IMR-90 (cell line): ENCODE measurements at regions not wholly inside any gene's neighbourhood (a gene's known extent, or its start where the extent isn't known, plus 50 kb on each side); places are given as distances from the start of the nearest gene placed in this dataset.

Source experiments
- ATAC-seq: fragments of 200-7000 bp; cut with Tn5 transposase; 2 replicates; pipeline ENCODE4 v1.9.1; 2020; ENCODE audit warnings: low read depth, mild to moderate bottlenecking, moderate library complexity
- BruUV-seq: library from RNA; stranded (reverse); fragments of 400-500 nt; replicated peaks from 2 replicates; lab custom pipeline; 2021; lab: Mats Ljungman, UMichigan
- CTCF ChIA-PET: fragments of 300-600 bp; formaldehyde crosslinking; extraction: SDS; loops from one replicate; lab custom pipeline; 2021; ENCODE audit warnings: antibody characterized with exemption; lab: Yijun Ruan, JAX
- POLR2A ChIA-PET: fragments of 300-600 bp; sonication (Branson Sonifier 250); formaldehyde crosslinking; loops from one replicate; lab custom pipeline; 2022; ENCODE audit warnings: antibody characterized with exemption; ENCODE audit not compliant: unreplicated experiment; lab: Charles Lee
- DNase-seq: peaks from one replicate; pipeline ENCODE4 v3.0.0; 2013
- H2AFZ ChIP-seq: replicated peaks from 2 replicates; pipeline ENCODE3; 2013; ENCODE audit warnings: low read length, mild to moderate bottlenecking; ENCODE audit not compliant: poor library complexity
- H2AK5ac ChIP-seq: 2 replicates; pipeline ENCODE4 v1.6.1; 2013; ENCODE audit warnings: low read depth, low read length, inconsistent platforms
- H2AK9ac ChIP-seq: replicated peaks from 2 replicates; pipeline ENCODE3; 2013; ENCODE audit warnings: mild to moderate bottlenecking, low read depth, low read length, moderate library complexity; ENCODE audit not compliant: poor library complexity
- H2BK120ac ChIP-seq: 2 replicates; pipeline ENCODE4 v1.6.1; 2013; ENCODE audit warnings: low read depth, low read length, inconsistent platforms
- H2BK15ac ChIP-seq: 3 replicates; pipeline ENCODE4 v1.6.1; 2013; ENCODE audit warnings: low read depth, low read length, inconsistent platforms
- H2BK20ac ChIP-seq: 2 replicates; pipeline ENCODE4 v1.6.1; 2013; ENCODE audit warnings: low read depth, mild to moderate bottlenecking, inconsistent platforms, low read length, moderate library complexity
- H2BK5ac ChIP-seq: 2 replicates; pipeline ENCODE4 v1.6.1; 2013; ENCODE audit warnings: mild to moderate bottlenecking, low read depth, low read length, inconsistent platforms; ENCODE audit not compliant: poor library complexity, severe bottlenecking
- H3K14ac ChIP-seq: replicated peaks from 2 replicates; pipeline ENCODE4 v1.6.1; 2013; ENCODE audit warnings: low read depth, low read length, inconsistent platforms
- H3K18ac ChIP-seq: 2 replicates; pipeline ENCODE4 v1.6.1; 2013; ENCODE audit warnings: low read depth, low read length, control low read depth
- H3K23ac ChIP-seq: 2 replicates; pipeline ENCODE4 v1.6.1; 2013; ENCODE audit warnings: low read depth, low read length, inconsistent platforms
- H3K27ac ChIP-seq: 2 replicates; pipeline ENCODE4 v1.5.1; 2013; ENCODE audit warnings: mild to moderate bottlenecking, control low read depth, low read length; ENCODE audit not compliant: insufficient read depth
- H3K27me3 ChIP-seq: 2 replicates; pipeline ENCODE4 v1.6.1; 2013; ENCODE audit warnings: low read length; ENCODE audit not compliant: control insufficient read depth, insufficient read depth
- H3K36me3 ChIP-seq: 2 replicates; pipeline ENCODE4 v1.6.1; 2013; ENCODE audit warnings: low read length, mixed read lengths; ENCODE audit not compliant: control insufficient read depth, insufficient read depth
- H3K4ac ChIP-seq: 2 replicates; pipeline ENCODE4 v1.6.1; 2013; ENCODE audit warnings: low read depth, low read length, inconsistent platforms
- H3K4me1 ChIP-seq: 2 replicates; pipeline ENCODE4 v1.6.1; 2013; ENCODE audit warnings: low read length, mixed read lengths; ENCODE audit not compliant: control insufficient read depth, insufficient read depth
- H3K4me2 ChIP-seq: 2 replicates; pipeline ENCODE4 v1.6.1; 2013; ENCODE audit warnings: low read depth, mild to moderate bottlenecking, control low read depth, low read length, moderate library complexity
- H3K4me3 ChIP-seq: 2 replicates; pipeline ENCODE4 v1.5.1; 2013; ENCODE audit warnings: low read depth, mild to moderate bottlenecking, control low read depth, low read length, moderate library complexity; ENCODE audit not compliant: insufficient read depth
- H3K56ac ChIP-seq: 2 replicates; pipeline ENCODE4 v1.6.1; 2013; ENCODE audit warnings: low read length, inconsistent platforms; ENCODE audit not compliant: insufficient read depth; ENCODE audit errors: extremely low read depth
- H3K79me1 ChIP-seq, 2 experiments: 2 replicates each; pipeline ENCODE4 v1.6.1; 2013; ENCODE audit warnings: low read length in 2 of 2, inconsistent platforms in 1 of 2, low read depth in 1 of 2
- H3K9ac ChIP-seq: 2 replicates; pipeline ENCODE4 v1.6.1; 2013; ENCODE audit warnings: low read depth, low read length, control low read depth
- H3K9me1 ChIP-seq: 2 replicates; pipeline ENCODE4 v1.6.1; 2013; ENCODE audit warnings: low read length, inconsistent platforms; ENCODE audit not compliant: insufficient read depth
- H3K9me3 ChIP-seq: 2 replicates; pipeline ENCODE4 v1.6.1; 2013; ENCODE audit warnings: low read length; ENCODE audit not compliant: control insufficient read depth, insufficient read depth
- H4K20me1 ChIP-seq: 2 replicates; pipeline ENCODE4 v1.6.1; 2013; ENCODE audit warnings: low read length, inconsistent platforms; ENCODE audit not compliant: insufficient read depth
- H4K5ac ChIP-seq: 2 replicates; pipeline ENCODE4 v1.6.1; 2013; ENCODE audit warnings: mild to moderate bottlenecking, low read depth, low read length, control low read depth
- H4K8ac ChIP-seq, 2 experiments: 2 replicates each; pipeline ENCODE4 v1.6.1; 2013; ENCODE audit warnings: low read depth in 2 of 2, low read length in 2 of 2, control low read depth in 1 of 2, inconsistent platforms in 1 of 2
- H4K91ac ChIP-seq: 2 replicates; pipeline ENCODE4 v1.6.1; 2013; ENCODE audit warnings: low read depth, low read length, inconsistent platforms; ENCODE audit not compliant: insufficient read depth
- BHLHE40 ChIP-seq: fragments of 150-350 bp; IDR thresholded peaks from 2 replicates; pipeline ENCODE4 v1.6.1; 2016; ENCODE audit warnings: mild to moderate bottlenecking, low read depth, low read length
- CEBPB ChIP-seq: IDR thresholded peaks from 2 replicates; pipeline ENCODE4 v1.6.1; 2012; ENCODE audit warnings: low read depth, low read length, improper control_type of control experiment
- CHD1 ChIP-seq: IDR thresholded peaks from 2 replicates; pipeline ENCODE4 v1.6.1; 2012; ENCODE audit warnings: low read depth, low read length, improper control_type of control experiment
- CTCF ChIP-seq: conservative IDR thresholded peaks from 2 replicates; pipeline ENCODE4 v1.5.1; 2012; ENCODE audit warnings: mild to moderate bottlenecking, low read depth, low read length, improper control_type of control experiment
- ELK1 ChIP-seq: fragments of 150-350 bp; IDR thresholded peaks from 2 replicates; pipeline ENCODE4 v1.6.1; 2016; ENCODE audit warnings: low read depth, mild to moderate bottlenecking, low read length, moderate library complexity, borderline replicate concordance
- FOS ChIP-seq: fragments of 150-350 bp; IDR thresholded peaks from 2 replicates; pipeline ENCODE4 v1.6.1; 2016; ENCODE audit warnings: low read depth, low read length
- MAFK ChIP-seq: IDR thresholded peaks from 2 replicates; pipeline ENCODE4 v1.6.1; 2012; ENCODE audit warnings: low read depth, low read length, improper control_type of control experiment
- MAZ ChIP-seq: IDR thresholded peaks from 2 replicates; pipeline ENCODE4 v1.6.1; 2012; ENCODE audit warnings: low read depth, mild to moderate bottlenecking, low read length, improper control_type of control experiment, moderate library complexity, borderline replicate concordance
- MXI1 ChIP-seq: IDR thresholded peaks from 2 replicates; pipeline ENCODE4 v1.6.1; 2012; ENCODE audit warnings: low read depth, mild to moderate bottlenecking, low read length, moderate library complexity, borderline replicate concordance
- NFE2L2 ChIP-seq: fragments of 150-350 bp; IDR thresholded peaks from 2 replicates; pipeline ENCODE4 v1.6.1; 2016; ENCODE audit warnings: low read depth, mild to moderate bottlenecking, low read length
- POLR2A ChIP-seq: IDR thresholded peaks from 2 replicates; pipeline ENCODE4 v1.6.1; 2012; ENCODE audit warnings: mild to moderate bottlenecking, low read depth, low read length
- RAD21 ChIP-seq: IDR thresholded peaks from 2 replicates; pipeline ENCODE4 v1.6.1; 2012; ENCODE audit warnings: low read length, improper control_type of control experiment
- RCOR1 ChIP-seq: IDR thresholded peaks from 2 replicates; pipeline ENCODE4 v1.6.1; 2012; ENCODE audit warnings: mild to moderate bottlenecking, low read length, improper control_type of control experiment; ENCODE audit not compliant: insufficient replicate concordance
- RFX5 ChIP-seq: IDR thresholded peaks from 2 replicates; pipeline ENCODE4 v1.8.0; 2012; ENCODE audit warnings: low read depth, mild to moderate bottlenecking, low read length, moderate library complexity
- SMC3 ChIP-seq: fragments of 150-350 bp; IDR thresholded peaks from 2 replicates; pipeline ENCODE4 v1.6.1; 2016; ENCODE audit warnings: low read depth, mild to moderate bottlenecking, antibody characterized with exemption, low read length, moderate library complexity
- USF2 ChIP-seq: fragments of 150-350 bp; IDR thresholded peaks from 2 replicates; pipeline ENCODE4 v1.6.1; 2017; ENCODE audit warnings: mild to moderate bottlenecking, antibody characterized with exemption, low read length, low read depth
- WGBS, 2 experiments: methylation state at CpG; one replicate each; pipeline versions ENCODE4 v1.1.5 to v1.1.7; 2013; ENCODE audit warnings: missing lambda C conversion rate in 2 of 2; ENCODE audit not compliant: insufficient read length in 1 of 2; ENCODE audit errors: extremely low coverage in 2 of 2; 5-methylcytosine and 5-hydroxymethylcytosine counted together
- dilution Hi-C: fragments of 300-500 bp; cut with HindIII; formaldehyde crosslinking; loops from one replicate; pipeline ENCODE4 v1.14.3; 2018; ENCODE audit warnings: low sequenced_read_pairs; ENCODE audit not compliant: unreplicated experiment
- in situ Hi-C: fragments of 300-500 bp; cut with MboI; formaldehyde crosslinking; loops from 3 replicates; pipeline ENCODE4 v1.14.3; 2019; ENCODE audit warnings: low sequenced_read_pairs, inconsistent platforms, mixed read lengths
- intact Hi-C: fragments of 100-400 bp; cut with micrococcal nuclease; formaldehyde crosslinking; loops from 2 replicates; pipeline ENCODE4 v1.10.0; 2022

GRCh38 chr16:26491101-26491670, 575.5 kb upstream of the C16orf82 start:
- Histone ChIP-seq H3K9me3 (peaks cover 8% of the 10 kb centered on the region), H2BK5ac (no peak overlapping the region), H3K4ac (no peak overlapping the region), H4K91ac (no peak overlapping the region), H3K9me1 (no peaks in the 10 kb centered on the region), H2AFZ (no peak overlapping the region), H3K9ac (no peak overlapping the region), H3K79me1 (no peaks in the 10 kb centered on the region), H3K27ac (no peak overlapping the region), H3K4me3 (no peak overlapping the region), H3K27me3 (no peaks in the 10 kb centered on the region), H4K8ac (no peak overlapping the region), H2BK20ac (no peak overlapping the region), H3K4me2 (no peak overlapping the region), H3K36me3 (no peaks in the 10 kb centered on the region), H2BK120ac (no peak overlapping the region), H4K5ac (no peak overlapping the region), H3K14ac (no peak overlapping the region), H3K4me1 (no peaks in the 10 kb centered on the region), H2BK15ac (no peak overlapping the region), H2AK9ac (no peak overlapping the region), H2AK5ac (no peak overlapping the region), H3K23ac (no peak overlapping the region), H3K56ac (no peak overlapping the region), H4K20me1 (no peaks in the 10 kb centered on the region), H3K18ac (no peak overlapping the region)
- in situ Hi-C loops (no loop called here), dilution Hi-C loops (no loop called here), intact Hi-C loops (no loop called here)
- CTCF ChIA-PET: no interaction called here
- BruUV-seq: no TSS peak
- POLR2A ChIA-PET: no interaction called here
- DNase-seq (no peak), ATAC-seq (no peak)
- no CpG with 5 or more reads among the region's 6 CpGs for WGBS, 2 experiments
- TF ChIP-seq ELK1 (no peak), MAFK (no peak), CTCF (no peak), MAZ (no peak), BHLHE40 (no peak), FOS (no peak), CEBPB (no peak), RAD21 (no peak), MXI1 (no peak), USF2 (no peak), POLR2A (no peak), SMC3 (no peak), RCOR1 (no peak), RFX5 (no peak), NFE2L2 (no peak), CHD1 (no peak)
